GM12878 (cell line): ENCODE measurements at regions not wholly inside any gene's neighbourhood (a gene's known extent, or its start where the extent isn't known, plus 50 kb on each side); places are given as distances from the start of the nearest gene placed in this dataset.

Experiments used
- BHLHE40 ChIP-seq, 2 experiments: fragments of 450-650 bp in 1 of 2; IDR thresholded peaks; 2 replicates each; pipeline ENCODE4 v1.6.1; 2011 to 2017; ENCODE audit warnings: low read depth in 2 of 2, borderline replicate concordance in 1 of 2, improper control_type of control experiment in 1 of 2, low read length in 1 of 2, mild to moderate bottlenecking in 1 of 2
- CHD1 ChIP-seq: IDR thresholded peaks from 2 replicates; pipeline ENCODE4 v1.6.1; 2012; ENCODE audit warnings: low read depth, low read length, improper control_type of control experiment
- CHD2 ChIP-seq: IDR thresholded peaks from 2 replicates; pipeline ENCODE4 v1.6.1; 2011; ENCODE audit warnings: low read depth, low read length, improper control_type of control experiment, borderline replicate concordance
- CTCF ChIP-seq, 3 experiments: IDR thresholded peaks in 2 of 3; conservative IDR thresholded peaks in 1 of 3; 2 replicates each; pipeline ENCODE4 v1.5.1; 2011; ENCODE audit warnings: low read depth in 3 of 3, low read length in 3 of 3, mild to moderate bottlenecking in 3 of 3, control low read depth in 2 of 3, moderate library complexity in 2 of 3, inconsistent platforms in 1 of 3, mixed read lengths in 1 of 3; ENCODE audit not compliant: control insufficient read depth in 2 of 3, insufficient read depth in 1 of 3; ENCODE audit errors: extremely low read depth in 1 of 3
- EP300 ChIP-seq, 2 experiments: fragments of 150-350 bp in 1 of 2; IDR thresholded peaks; 2 replicates each; pipeline ENCODE4 v1.6.1; 2011 to 2012; ENCODE audit warnings: low read depth in 2 of 2, low read length in 2 of 2, borderline replicate concordance in 1 of 2, improper control_type of control experiment in 1 of 2, inconsistent platforms in 1 of 2; ENCODE audit not compliant: control insufficient read depth in 1 of 2
- GABPA ChIP-seq: IDR thresholded peaks from 2 replicates; pipeline ENCODE4 v1.6.1; 2014; ENCODE audit warnings: antibody characterized with exemption, low read depth, mild to moderate bottlenecking, inconsistent platforms
- JUNB ChIP-seq: IDR thresholded peaks from 2 replicates; pipeline ENCODE4 v1.6.1; 2016; ENCODE audit warnings: antibody characterized with exemption, mild to moderate bottlenecking
- MAX ChIP-seq: IDR thresholded peaks from 2 replicates; pipeline ENCODE4 v1.6.1; 2012; ENCODE audit warnings: low read depth, low read length, improper control_type of control experiment
- NKRF ChIP-seq: fragments of 450-650 bp; conservative IDR thresholded peaks from 2 replicates; pipeline ENCODE4 v1.6.1; 2017; ENCODE audit warnings: mild to moderate bottlenecking, moderate library complexity
- PBX3 ChIP-seq: IDR thresholded peaks from 2 replicates; pipeline ENCODE4 v1.6.1; 2011; ENCODE audit warnings: mild to moderate bottlenecking, low read depth, low read length, moderate library complexity; ENCODE audit not compliant: insufficient replicate concordance
- RFX5 ChIP-seq: IDR thresholded peaks from 2 replicates; pipeline ENCODE4 v1.6.1; 2011; ENCODE audit warnings: low read depth, low read length, improper control_type of control experiment
- TAF1 ChIP-seq: IDR thresholded peaks from 2 replicates; pipeline ENCODE4 v1.6.1; 2011; ENCODE audit warnings: mild to moderate bottlenecking, low read depth, low read length, borderline replicate concordance
- USF2 ChIP-seq: IDR thresholded peaks from 2 replicates; pipeline ENCODE4 v1.6.1; 2011; ENCODE audit warnings: low read depth, low read length, improper control_type of control experiment, borderline replicate concordance

- TF ChIP-seq RFX5 (no peak), TAF1 (no peak), MAX (no peak), EP300 (IDR thresholded peaks at IDR 0.05; ENCODE audit: borderline replicate concordance in 1 of 2, control insufficient read depth in 1 of 2, low read depth in 2 of 2, low read length in 2 of 2) (no peak), BHLHE40 (IDR thresholded peaks at IDR 0.05; ENCODE audit: borderline replicate concordance in 1 of 2, low read depth in 2 of 2, low read length in 1 of 2) (no peak), USF2 (no peak), JUNB (no peak), PBX3 (no peak), CHD2 (no peak), NKRF (no peak), GABPA (no peak), CTCF (IDR thresholded peaks at IDR 0.05 in 2 of 3, conservative IDR thresholded peaks at IDR 0.05 in 1 of 3; ENCODE audit: control insufficient read depth in 2 of 3, extremely low read depth in 1 of 3, insufficient read depth in 1 of 3, low read depth in 3 of 3, low read length in 3 of 3) (no peak), CHD1 (no peak)
These were observed 120.1 kb downstream of the ZNF486 start for GRCh38 chr19:20287070-20287469.
